Iris pigment epithelial cell (primary cell): ENCODE measurements at regions not wholly inside any gene's neighbourhood (a gene's known extent, or its start where the extent isn't known, plus 50 kb on each side); places are given as distances from the start of the nearest gene placed in this dataset.

Experiments
- DNase-seq: peaks from one replicate; pipeline ENCODE4 v3.0.0-alpha.2; 2011; ENCODE audit warnings: low read depth

DNA sequence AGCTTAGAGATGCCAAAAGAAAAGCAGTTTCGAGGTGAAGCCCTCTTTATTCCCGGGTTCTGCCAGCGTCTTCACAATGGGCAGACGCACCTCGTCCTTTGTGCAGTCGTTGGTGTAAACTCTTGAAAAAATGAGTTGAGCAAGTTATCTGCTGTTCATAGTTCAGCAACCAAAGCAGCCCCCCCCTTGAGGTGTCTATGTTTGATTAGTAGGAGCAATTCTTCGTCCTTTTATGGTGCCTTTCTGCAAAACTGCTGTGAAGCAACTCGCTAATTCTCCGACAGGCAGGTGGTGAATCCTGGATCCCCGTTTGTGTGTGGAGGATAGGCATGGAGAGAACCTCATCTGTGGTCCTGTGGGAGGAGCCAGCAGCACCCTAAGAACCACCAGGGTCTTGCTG is 234.5 kb downstream of the GLRX3 start:
- no peak for DNase-seq

DNA sequence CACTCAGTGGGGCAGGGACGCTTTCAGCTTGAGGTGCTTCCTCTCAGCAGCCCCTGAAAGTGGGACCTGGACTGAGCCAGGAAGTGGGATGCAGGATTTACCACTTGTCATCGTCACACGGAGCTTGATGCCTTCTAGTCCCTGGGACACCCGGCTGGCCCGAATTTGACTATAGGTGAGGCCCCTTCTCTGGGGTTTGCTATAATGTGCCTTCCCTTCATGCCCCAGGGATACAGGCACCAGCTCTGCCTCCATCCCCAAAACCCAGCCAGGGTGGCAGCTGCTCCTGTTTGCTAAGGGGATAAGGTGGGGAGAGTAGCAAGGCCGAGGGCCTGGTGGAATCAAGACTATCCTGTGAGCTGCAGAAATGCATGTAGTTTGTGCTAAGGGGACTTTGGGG is 235.0 kb downstream of the GLRX3 start:
- no peak for DNase-seq

DNA sequence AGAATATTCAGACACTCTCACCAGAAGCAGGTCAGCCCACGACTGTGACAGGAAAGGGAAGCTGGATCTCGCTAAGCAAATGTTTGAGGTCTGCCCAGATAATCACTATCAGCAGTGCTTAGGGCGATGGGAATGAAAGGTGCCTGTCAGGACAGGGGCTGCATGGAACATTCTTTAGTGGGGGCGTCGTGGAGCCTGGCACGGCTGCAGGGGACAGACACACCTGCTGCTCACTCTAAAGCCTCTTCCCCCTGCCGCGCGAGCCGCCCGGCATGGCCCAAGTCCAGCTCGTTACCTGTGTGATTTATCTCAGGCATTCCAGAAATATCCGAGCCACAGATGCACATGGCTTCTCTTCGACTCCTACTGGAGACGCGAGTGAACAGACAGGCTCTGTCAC is 235.5 kb downstream of the GLRX3 start:
- no peak for DNase-seq

DNA sequence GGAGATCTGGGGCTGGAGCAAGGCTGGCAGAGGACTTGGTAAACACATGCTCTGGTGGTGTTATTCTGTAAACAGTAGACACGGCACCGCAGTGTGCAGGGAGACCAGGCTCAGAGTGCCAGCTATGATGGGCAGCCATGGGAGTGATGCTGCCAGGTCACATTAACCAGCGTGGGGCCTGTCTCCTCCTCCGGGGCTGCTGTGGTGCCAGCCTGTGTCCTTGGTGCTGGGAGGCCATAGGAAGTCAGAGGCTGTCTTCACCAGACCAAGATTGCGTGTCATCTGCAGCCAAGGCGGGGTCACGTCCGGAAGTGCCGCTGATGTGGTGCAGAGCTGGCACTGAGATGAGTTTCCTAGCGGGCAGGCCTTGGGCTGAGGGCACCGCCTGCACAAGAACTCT is 236.0 kb downstream of the GLRX3 start:
- DNase-seq = no peak

DNA sequence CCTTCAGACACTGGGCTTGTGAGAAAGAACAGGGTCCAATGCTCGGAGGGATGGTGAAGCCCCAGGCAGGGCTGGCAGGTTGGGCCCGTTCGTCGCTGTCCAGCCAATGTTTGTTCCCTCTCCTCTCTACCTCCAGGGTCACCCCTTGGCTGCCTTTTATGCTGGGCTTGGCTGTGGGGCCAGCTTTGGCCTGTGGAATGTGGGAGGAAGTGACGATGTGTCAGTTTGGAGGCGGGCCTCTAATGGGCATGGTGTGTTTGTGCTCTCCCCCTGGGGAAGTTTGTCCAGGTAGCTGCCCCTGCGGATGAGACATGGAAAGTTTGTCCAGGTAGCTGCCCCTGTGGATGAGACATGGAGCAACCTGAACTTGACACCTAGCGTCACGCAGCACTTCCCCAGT is 236.7 kb downstream of the GLRX3 start:
- DNase-seq = no peak

DNA sequence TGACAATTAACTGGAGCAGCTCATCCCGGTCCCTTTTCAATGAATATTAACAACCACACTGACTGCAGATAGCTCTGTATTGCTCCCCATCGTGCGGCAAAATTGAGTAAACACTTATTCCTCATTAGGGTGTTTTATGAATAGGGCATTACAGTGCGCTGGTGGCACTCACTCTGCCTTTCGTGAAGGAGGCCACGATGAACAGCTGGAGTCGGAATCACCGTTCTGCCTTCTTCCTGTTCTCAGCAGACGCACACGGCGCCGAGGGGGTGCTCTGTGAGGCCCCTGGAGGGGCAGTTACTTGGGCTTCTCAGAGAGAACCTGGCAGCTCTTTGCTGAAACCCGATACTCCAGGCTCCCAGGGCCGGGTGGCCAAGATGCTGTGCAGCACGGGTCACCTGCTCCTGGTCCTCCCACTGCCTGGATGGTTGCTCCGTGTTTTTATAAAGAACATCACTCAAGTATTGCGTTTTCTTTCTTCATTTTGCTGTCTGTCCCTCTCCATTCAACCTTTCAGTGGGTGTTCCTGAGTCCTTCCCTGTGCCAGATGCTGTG is 241.9 kb downstream of the GLRX3 start:
- no peak for DNase-seq

DNA sequence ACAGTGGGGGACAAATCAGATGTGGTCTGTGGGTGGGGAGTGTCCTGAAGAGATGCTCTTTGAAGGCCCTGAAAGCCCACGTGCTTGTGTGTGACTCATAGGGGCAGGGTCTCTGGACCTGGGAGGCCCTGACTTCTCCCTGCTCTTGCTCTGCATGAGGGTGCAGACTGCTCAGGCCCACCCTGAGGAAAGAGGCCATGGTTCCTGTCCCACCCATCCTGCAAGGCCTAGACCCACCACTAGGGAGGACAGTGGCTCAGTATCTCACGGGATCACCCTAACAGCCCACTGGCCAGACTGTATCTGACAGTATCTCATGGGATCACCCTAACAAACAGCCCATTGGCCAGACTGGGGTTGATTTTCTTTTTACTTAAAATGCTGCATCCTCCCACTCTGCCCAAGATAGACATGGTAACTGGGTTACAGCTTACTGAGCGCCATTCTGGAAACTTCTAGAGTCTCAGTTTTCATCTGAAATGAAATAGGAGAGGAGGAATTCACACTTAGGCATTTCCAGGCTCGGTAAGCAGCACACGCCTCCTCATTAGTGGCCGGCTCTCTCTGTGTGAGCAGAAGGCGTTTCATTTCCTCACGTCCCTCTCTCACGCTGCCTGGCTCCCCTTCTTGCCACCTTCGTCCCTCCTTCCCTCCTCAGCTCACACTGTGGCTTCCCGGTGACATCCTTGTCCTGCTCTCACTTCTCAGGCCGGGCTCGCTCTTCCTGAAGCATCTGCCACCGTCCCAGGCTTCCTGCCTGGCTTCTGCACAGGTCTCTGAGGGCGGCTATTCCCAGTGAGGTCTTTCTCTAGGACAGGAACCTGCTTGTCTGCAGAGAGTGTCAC is 242.6 kb downstream of the GLRX3 start:
- no peak for DNase-seq

DNA sequence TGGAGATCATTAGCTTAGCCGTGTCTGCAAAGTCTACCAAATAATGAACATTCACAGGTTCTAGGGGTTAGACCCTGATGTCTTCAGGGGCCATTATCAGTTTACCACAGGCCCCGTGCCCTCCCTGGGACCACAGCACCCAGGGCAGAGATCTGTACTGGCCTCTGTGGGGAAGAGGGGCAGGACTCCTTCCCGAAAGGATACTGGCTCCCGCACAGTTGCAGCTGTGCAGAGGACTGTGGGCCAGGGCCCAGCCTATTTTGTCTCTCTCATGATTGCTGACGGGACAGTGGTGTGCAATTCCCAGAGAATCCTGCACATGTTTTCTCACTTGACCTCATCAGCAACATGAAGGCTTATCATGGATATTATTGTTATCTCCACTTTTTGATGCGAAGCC is 243.9 kb downstream of the GLRX3 start:
- no peak for DNase-seq

DNA sequence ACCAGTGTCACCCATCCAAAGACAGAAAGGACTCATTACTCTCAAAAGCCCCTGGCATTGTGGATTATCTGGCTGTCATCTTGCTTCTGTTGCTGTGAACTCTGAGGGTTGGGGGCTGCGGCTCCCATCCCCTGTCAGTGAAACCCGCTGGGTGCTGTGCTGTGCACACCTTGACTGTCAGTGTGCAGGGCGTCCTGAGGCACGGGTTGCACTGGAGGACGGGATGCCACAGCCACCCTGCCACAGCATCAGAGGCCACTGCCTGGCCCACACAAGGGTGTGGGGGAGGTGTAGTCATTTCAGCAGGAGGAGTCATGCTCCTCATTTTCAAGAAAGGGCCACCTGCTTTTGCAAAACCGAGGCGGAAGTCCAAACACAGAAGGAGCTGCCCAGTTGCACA is 245.8 kb downstream of the GLRX3 start:
- no peak for DNase-seq

DNA sequence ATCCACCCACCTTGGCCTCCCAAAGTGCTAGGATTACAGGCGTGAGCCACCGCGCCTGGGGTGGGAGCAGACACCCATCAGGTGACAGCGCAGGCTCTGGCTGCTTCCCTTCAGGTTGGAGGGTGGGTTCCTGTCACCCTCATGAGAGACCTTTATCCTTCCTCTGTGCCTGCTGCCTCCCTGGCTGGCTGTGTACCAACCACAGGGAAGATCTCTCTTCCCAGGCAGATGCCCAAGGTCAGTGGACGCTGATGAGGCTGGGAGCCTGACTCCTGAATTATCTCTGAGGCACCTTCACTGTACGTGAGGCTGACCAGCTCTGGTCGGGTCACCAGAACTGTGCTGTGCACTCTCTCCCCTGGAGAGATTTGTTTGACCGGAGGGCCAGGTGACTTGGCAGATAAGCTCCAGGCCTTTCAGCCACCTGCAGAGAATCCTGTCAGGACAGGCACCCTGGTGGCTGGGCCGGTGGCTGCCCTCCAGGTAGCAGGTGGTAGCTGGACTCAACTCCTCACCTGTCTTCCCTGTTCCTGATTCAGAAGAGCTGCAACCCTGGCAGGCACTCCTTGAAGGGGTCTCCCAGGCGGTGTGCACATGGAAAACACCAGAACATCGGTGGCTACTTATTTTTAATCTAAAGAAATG is 251.9 kb downstream of the GLRX3 start:
- DNase-seq = no peak

DNA sequence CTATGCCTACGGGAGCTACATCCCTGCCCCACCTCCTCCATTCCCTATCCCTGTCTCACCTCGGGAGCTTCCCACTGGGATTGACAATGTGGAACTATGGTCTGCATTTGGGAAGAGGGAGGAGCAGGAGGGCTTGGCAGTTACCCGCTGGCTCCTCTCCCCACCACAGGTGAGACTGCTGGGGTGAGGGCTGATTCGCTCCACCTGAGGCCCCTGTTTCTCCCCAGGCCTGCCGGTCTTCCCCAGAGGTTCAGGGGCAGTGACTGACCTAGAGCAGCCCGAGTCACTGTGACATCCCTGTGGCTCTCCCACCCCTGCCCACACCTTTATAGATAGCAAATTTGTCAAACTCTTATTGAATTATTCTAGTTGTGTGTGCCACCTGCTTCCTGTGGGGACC is 252.6 kb downstream of the GLRX3 start:
- no peak for DNase-seq

DNA sequence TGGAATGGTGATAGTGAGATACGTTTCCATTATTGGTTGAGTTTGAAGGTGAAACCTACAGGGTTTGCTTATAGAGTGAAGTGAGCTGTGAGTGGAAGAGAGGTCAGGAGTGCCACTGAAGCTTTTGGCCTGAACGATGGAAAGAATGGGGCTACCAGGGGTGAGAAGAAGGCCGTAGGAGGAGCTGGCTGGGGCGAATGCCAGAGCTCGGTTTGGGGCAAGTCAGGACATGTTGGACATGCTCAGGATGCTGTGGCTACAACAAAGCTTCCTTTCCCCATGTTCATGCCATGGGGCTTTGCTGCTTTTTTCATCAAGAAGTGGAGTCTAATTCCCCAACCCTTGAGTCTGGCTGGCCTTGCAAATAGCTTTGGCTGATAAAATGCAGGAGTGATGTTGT is 253.7 kb downstream of the GLRX3 start:
- no peak for DNase-seq

DNA sequence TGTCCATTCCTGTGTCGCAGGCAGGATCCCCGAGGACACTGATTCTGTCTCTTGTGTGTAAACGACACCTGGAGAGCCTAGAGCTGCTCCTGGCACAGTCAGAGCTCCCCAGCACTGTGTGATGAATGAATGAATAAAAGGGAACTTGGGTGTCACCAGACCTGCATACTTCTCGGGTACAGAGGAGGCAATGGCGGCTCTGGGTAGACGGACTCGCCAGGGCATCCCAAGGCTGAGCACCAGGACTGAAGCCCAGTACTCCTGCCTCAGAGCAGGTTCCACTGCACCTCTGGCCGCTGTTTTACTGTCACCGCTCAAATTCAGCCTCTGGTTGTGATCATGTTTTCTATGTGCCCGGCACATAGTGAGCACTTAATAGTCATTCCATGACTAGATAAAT is 255.8 kb downstream of the GLRX3 start:
- no peak for DNase-seq

DNA sequence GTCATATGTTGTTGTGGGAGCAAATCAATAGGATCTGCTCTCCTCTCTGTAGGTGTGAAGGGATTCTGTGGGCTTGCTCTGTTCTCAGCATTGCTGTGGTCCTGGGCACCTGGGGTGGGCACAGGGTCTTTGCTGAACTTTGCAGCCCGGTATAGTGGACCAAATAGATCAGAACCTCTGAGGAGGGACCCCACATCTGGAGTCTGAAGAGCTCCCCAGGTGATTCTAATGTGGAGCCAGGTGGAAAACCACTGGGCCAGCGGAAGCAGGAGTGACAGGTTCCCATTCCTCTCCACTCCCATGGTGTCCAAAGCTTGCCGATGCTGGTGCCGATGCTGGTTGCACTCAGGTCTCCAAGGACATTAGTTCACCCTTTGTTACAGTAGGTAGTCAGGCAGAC is 257.2 kb downstream of the GLRX3 start:
- DNase-seq = no peak

DNA sequence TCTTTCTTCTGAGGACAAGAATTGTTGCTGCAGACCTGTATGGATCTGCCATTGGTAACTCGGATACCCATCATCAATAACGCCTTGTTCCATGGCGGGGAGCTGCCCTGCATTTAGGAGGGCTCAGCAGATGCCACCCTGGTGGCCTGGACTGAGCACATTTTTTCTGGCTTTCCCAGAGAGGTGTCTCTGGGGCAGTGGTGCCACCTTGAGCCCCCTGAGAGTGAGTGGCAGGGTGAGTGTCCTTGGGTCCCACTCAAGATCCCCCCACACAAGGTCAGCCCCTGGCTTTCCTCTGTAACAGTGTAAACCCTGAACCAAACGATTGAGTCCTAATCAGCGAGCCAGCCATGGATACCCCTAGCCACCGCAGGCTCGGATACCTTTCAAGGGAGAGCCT is 258.6 kb downstream of the GLRX3 start:
- DNase-seq = no peak

DNA sequence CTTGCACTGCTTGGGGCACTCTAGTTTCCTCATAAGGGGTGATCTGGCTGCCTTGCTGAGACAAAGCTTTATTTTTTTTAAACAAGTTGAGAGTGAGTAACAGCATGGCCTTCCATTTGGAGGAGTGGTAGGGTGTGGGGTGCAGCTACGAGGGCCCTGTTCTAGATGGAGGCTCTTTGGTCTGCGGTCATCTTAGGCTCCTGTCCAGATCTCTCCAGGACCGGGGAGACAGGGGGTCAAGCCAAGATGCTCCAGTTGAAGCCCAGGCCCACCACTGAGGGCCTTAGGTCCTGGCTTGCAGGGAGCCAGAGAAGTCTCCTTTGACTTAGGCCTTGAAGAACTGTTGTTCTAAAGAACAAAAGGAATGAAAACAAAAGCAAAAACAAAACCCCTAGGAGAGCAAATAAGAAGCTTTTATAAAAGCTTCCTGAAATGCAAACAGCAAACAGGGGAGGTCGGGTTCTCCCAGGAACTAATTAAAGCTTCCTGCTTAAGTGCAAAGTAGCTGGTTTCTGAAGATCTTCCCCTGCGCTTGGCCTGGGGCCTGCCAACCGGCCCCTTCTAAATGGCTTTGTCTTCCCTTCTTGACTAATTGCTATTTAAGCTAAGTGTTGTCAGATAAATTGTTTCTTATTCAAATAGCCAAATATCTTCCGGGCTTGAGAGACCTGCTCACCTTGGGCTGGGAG is 259.2 kb downstream of the GLRX3 start:
- no peak for DNase-seq

DNA sequence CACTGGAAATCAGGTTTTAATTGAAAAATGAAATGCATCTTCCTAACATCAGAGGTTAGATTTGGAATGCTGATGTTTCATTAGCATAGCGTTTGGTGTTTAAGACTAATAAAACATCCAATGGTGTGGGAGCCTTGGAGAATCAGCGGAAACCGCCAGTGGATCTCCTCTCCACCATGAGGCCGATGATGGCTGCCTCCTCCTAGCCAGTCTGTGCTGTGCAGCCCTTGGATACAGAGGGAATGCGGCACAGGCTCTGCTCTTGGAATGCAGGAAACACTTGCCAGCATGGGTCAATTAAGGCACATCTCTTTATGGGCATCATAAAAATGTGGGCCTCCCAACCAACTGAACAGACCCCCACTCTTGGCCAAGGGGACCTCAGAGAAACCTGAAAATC is 259.9 kb downstream of the GLRX3 start:
- DNase-seq = no peak

DNA sequence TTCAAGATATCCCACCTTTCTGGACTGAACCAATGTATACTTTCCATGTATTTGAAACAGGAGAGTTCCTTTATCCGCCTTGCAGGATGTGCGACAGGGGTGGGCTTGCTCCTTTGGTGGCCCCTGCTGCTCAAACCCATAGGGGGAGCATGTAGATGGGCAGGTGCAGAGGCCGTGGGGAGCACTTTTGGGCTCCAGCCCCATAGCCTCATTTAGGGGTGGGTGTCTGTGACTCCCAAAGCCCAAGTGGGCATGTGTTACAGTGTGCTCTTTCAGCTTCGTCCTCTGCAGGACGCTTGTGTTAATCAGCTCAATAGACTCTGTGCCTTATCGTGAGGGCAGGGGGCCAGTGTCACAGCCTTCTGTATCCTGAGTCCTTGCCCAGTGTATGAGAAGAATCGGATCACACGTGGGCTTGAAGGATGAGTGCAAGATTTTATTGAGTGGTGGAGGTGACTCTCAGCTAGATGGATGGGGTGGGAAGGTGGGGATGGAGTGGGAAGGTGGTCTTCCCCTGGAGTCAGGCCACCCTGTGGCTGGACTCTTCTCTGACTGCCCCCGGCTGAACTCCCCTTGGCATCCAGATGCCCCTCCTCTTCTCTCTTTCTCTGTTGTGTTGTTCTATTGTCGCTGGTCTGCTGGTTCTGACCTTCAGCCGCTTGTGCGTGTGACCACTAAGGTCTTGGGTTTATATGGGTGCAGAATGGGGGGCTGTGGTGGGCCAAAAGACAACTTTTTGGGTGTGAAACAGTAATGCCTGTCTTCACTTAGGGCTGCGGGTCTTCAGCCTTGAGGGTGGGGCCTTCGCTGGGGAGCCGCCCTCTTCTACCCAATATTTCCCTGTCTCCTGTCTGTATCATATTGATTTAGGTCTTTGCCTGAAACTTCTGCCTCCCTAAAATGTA is 262.2 kb downstream of the GLRX3 start:
- no peak for DNase-seq

DNA sequence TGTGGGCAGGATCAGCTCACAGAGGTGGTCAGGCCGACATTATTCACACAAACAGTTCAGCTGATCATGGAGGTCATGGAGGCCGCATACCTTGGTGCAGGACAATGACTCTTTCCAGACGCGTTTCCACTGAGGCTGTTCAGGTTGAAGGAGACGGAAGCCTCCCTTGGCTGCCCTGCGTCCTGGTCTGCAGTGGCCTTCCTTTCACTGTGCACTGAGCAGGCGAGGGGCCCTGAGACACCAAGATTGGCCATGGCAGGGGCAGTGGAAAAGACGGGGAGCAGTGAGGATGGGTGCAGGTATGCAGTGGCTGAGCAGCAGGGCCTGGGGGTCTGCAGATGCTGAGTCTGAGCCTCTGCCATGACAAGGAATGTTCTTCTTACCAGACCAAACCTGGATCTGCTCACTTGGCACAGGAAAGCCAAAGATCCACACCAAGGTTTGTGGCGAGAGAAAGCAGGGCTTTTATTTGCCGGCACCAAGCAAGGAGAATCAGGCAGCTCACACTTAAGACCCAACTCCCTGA is 263.3 kb downstream of the GLRX3 start:
- no peak for DNase-seq

DNA sequence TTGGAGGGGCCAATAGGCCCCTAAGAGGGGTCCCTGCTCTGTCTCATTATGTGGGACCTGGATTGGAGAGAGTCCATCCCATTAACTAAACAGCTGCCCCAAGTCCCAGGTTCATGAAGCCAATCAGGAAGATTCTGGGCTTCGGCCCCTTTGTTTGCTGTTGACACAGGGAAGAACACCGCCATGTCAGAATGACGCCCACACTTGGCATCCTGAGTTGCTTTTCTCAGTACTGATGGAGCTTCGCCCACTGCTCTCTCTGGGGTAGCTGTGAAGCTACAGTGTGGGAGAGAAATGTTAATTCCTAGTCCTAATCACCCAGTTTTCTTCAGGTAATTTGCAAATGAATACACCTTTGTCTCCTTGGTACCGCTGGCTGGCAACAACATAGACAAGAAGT is 264.7 kb downstream of the GLRX3 start:
- no peak for DNase-seq

DNA sequence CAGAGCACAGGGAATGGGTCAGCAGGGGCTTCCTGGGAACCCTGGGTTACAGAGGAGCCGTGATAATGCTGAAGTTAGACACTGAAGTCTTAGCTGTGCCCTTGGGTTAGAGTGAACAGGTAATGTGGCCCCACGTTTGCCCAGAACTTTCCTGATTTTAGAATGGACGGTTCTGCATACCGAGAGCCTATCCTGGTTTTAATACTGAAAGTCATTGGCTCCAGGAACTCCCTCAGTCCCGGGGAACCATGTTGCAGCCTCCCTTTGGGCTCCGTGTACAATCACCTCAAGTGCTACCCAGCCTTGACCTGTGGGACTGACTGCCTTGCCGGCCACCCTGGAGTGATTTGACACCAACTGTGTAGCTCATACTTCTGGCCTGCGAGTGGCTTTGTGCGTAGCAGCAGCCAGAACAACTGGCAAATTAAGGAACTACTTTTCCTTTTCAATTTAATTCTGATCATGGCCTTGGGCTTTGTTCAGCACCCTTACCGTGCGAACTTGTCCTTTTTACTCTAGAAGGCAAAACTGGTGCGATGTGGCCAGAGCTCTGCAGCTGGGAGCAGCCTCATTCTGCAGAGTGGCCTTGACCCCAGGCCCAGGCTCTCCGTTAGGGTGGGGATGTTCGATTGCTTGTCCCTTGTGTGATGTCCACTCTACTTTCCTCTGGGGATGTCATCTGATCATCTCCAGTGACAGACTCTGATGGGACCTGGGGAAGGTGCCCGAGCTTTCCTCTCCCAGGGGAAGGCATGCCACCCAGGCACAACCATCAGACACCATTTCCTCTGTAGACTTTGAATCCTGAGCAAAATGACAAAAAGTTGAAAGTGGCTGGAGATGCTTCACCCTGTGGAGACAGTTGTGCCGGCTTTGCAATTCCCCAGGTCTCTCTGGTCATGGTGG is 265.9 kb downstream of the GLRX3 start:
- DNase-seq = no peak
